ENCODE measurements at regions not wholly inside any gene's neighbourhood (a gene's known extent, or its start where the extent isn't known, plus 50 kb on each side); places are given as distances from the start of the nearest gene placed in this dataset.
A peak's percentile ranks its signal among the peaks of the same experiment; 100 is the strongest.

GRCh38 chr4:122073615-122074014 lies 78.5 kb upstream of the BLTP1 start:
- TF ChIP-seq CTCF (IDR thresholded peaks at IDR 0.05), result no peak
- ATAC-seq (no peak), DNase-seq (no peak)
- Histone ChIP-seq H3K9me3 (no peaks in the 10 kb centered on the region), H3K4me3 (no peak overlapping the region), H3K36me3 (no peaks in the 10 kb centered on the region), H3K27me3 (no peaks in the 10 kb centered on the region), H3K27ac (no peak overlapping the region), H3K4me1 (no peaks in the 10 kb centered on the region)
- intact Hi-C loops (cut with DNase I), result no loop called here

- Histone ChIP-seq H3K27me3 (no peaks in the 10 kb centered on the region), H3K4me1 (no peaks in the 10 kb centered on the region), H3K36me3 (no peaks in the 10 kb centered on the region), H3K9me3 (no peaks in the 10 kb centered on the region), H3K27ac (no peak overlapping the region), H3K4me3 (no peak overlapping the region)
- DNase-seq (no peak), ATAC-seq (no peak)
- intact Hi-C loops (cut with DNase I), result no loop called here
- no peak for TF ChIP-seq CTCF (IDR thresholded peaks at IDR 0.05)
Observed at GRCh38 chr4:122065915-122066314, 86.2 kb upstream of the BLTP1 start.

GRCh38 chr4:122065149-122065548 lies 87.0 kb upstream of the BLTP1 start:
- Histone ChIP-seq H3K4me3 (no peak overlapping the region), H3K36me3 (no peaks in the 10 kb centered on the region), H3K27me3 (no peaks in the 10 kb centered on the region), H3K4me1 (no peaks in the 10 kb centered on the region), H3K9me3 (no peaks in the 10 kb centered on the region), H3K27ac (no peak overlapping the region)
- intact Hi-C loops (cut with DNase I), result no loop called here
- ATAC-seq, result no peak
- TF ChIP-seq CTCF (IDR thresholded peaks at IDR 0.05), result no peak
- no peak for DNase-seq

- ATAC-seq, result no peak
- DNase-seq, result no peak
- intact Hi-C loops (cut with DNase I), result no loop called here
- Histone ChIP-seq H3K4me1 (no peaks in the 10 kb centered on the region), H3K27me3 (no peaks in the 10 kb centered on the region), H3K36me3 (no peaks in the 10 kb centered on the region), H3K4me3 (no peak overlapping the region), H3K27ac (no peak overlapping the region), H3K9me3 (no peaks in the 10 kb centered on the region)
- TF ChIP-seq CTCF (IDR thresholded peaks at IDR 0.05), result no peak
Observed at GRCh38 chr4:122053186-122053585, 98.9 kb upstream of the BLTP1 start.

GRCh38 chr4:122052677-122053076 lies 99.5 kb upstream of the BLTP1 start:
- no peak for DNase-seq
- H3K27me3 ChIP-seq, result no peaks in the 10 kb centered on the region
- intact Hi-C loops (cut with DNase I), result no loop called here
- H3K4me1 ChIP-seq, result no peaks in the 10 kb centered on the region
- H3K9me3 ChIP-seq, result no peaks in the 10 kb centered on the region
- peak; percentile 59 for ATAC-seq
- H3K27ac ChIP-seq, result no peak overlapping the region
- H3K36me3 ChIP-seq, result no peaks in the 10 kb centered on the region
- no peak overlapping the region for H3K4me3 ChIP-seq
- TF ChIP-seq CTCF (IDR thresholded peaks at IDR 0.05), result no peak

Data from left lung (tissue), 4 donors.